ENCODE measurements at regions not wholly inside any gene's neighbourhood (a gene's known extent, or its start where the extent isn't known, plus 50 kb on each side); places are given as distances from the start of the nearest gene placed in this dataset.

DNA sequence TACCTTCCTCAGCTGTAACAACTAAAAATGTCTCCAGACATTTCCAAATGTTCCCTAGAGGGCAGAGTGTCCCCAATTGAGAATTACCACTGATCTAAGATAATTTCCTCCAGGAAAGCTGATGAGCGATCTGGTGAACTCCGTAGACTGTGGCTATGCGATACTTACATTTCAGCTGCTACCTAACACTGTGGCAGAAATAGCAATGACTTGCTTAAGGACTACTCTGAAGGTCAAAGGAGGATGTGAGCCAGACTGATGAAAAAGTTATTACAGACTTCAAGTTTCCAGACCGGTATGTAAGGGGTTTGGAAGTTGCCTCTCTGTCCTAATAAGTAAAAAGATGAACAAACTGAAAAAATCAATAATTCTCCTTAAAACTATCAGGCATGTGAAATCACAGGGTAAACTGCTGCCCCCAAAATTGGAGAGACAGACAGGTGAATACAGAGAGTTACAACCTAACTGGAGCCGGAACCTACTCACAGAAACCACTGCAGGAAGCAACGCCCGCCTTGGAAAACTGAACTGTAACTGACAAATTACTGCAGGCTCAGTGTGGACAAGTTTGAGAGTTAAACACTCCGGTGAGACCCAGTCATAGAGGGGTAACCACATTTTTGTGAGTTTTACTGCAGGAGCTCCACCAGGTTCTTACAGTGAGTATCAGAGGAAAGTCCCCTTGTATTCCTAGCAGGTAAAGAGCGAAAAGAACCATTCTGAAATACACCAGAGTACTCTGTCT, 60.0 kb upstream of the PARP11 start:
- no peak for TF ChIP-seq POLR2AphosphoS5 (IDR thresholded peaks at IDR 0.05)
- TF ChIP-seq POLR2A (IDR thresholded peaks at IDR 0.05): no peak
- TF ChIP-seq, protein P1, sequence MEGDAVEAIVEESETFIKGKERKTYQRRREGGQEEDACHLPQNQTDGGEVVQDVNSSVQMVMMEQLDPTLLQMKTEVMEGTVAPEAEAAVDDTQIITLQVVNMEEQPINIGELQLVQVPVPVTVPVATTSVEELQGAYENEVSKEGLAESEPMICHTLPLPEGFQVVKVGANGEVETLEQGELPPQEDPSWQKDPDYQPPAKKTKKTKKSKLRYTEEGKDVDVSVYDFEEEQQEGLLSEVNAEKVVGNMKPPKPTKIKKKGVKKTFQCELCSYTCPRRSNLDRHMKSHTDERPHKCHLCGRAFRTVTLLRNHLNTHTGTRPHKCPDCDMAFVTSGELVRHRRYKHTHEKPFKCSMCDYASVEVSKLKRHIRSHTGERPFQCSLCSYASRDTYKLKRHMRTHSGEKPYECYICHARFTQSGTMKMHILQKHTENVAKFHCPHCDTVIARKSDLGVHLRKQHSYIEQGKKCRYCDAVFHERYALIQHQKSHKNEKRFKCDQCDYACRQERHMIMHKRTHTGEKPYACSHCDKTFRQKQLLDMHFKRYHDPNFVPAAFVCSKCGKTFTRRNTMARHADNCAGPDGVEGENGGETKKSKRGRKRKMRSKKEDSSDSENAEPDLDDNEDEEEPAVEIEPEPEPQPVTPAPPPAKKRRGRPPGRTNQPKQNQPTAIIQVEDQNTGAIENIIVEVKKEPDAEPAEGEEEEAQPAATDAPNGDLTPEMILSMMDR (IDR thresholded peaks at IDR 0.05): no peak

Measured in breast epithelium (tissue), 3 donors.